Caco-2 (cell line): ENCODE measurements at regions not wholly inside any gene's neighbourhood (a gene's known extent, or its start where the extent isn't known, plus 50 kb on each side); places are given as distances from the start of the nearest gene placed in this dataset.

Experiments used
- BruUV-seq: library from RNA; stranded (reverse); fragments of 400-500 nt; replicated peaks from 2 replicates; lab custom pipeline; 2021; lab: Mats Ljungman, UMichigan
- CTCF ChIA-PET: fragments of 300-600 bp; sonication (Branson Sonifier 250); formaldehyde crosslinking; loops from one replicate; lab custom pipeline; 2022; ENCODE audit warnings: antibody characterized with exemption; lab: Charles Lee
- POLR2A ChIA-PET: fragments of 300-600 bp; sonication (Branson Sonifier 250); formaldehyde crosslinking; loops from one replicate; lab custom pipeline; 2022; ENCODE audit warnings: antibody characterized with exemption; lab: Charles Lee
- DNase-seq, 2 experiments: peaks; one replicate each; pipeline versions ENCODE4 v3.0.0 to v3.0.0-alpha.2; 2020 to 2022
- H3K27me3 ChIP-seq: replicated peaks from 2 replicates; pipeline ENCODE4 v1.6.0; 2011; ENCODE audit warnings: low read length; ENCODE audit not compliant: control insufficient read depth, insufficient read depth
- H3K36me3 ChIP-seq: 2 replicates; pipeline ENCODE4 v1.5.1; 2011; ENCODE audit warnings: low read length; ENCODE audit not compliant: control insufficient read depth, insufficient read depth
- H3K4me1 ChIP-seq: fragments of 250-450 bp; sonication (Bioruptor Pico); 2 replicates; pipeline ENCODE4 v1.5.1; 2020; ENCODE audit warnings: mild to moderate bottlenecking
- H3K4me3 ChIP-seq: 2 replicates; pipeline ENCODE4 v1.5.1; 2011; ENCODE audit warnings: low read depth, mild to moderate bottlenecking, control low read depth, low read length
- H3K9me3 ChIP-seq: fragments of 250-450 bp; sonication (Bioruptor Pico); 2 replicates; pipeline ENCODE4 v1.5.1; 2020; ENCODE audit warnings: mild to moderate bottlenecking, moderate library complexity
- H3K27ac Mint-ChIP-seq: one replicate; pipeline ENCODE4 v1.8.0; 2022; ENCODE audit warnings: mixed read lengths; ENCODE audit not compliant: unreplicated experiment
- H3K27me3 Mint-ChIP-seq: one replicate; pipeline ENCODE4 v1.8.0; 2022; ENCODE audit warnings: mixed read lengths; ENCODE audit not compliant: insufficient read depth, unreplicated experiment
- H3K36me3 Mint-ChIP-seq: one replicate; pipeline ENCODE4 v1.8.0; 2022; ENCODE audit warnings: mild to moderate bottlenecking, mixed read lengths; ENCODE audit not compliant: insufficient read depth, unreplicated experiment
- H3K4me1 Mint-ChIP-seq: one replicate; pipeline ENCODE4 v1.8.0; 2022; ENCODE audit warnings: low read depth, mixed read lengths; ENCODE audit not compliant: unreplicated experiment
- H3K4me3 Mint-ChIP-seq: one replicate; pipeline ENCODE4 v1.8.0; 2022; ENCODE audit warnings: mild to moderate bottlenecking, moderate library complexity, mixed read lengths; ENCODE audit not compliant: unreplicated experiment
- H3K9me3 Mint-ChIP-seq: one replicate; pipeline ENCODE4 v1.8.0; 2022; ENCODE audit warnings: mixed read lengths; ENCODE audit not compliant: unreplicated experiment
- CTCF ChIP-seq, 2 experiments: fragments of 200-600 bp in 1 of 2; IDR thresholded peaks; 1 replicate in 1 of 2; 2 replicates in 1 of 2; pipeline versions ENCODE4 v1.5.1 to v1.8.0; 2011 to 2022; ENCODE audit warnings: antibody characterized with exemption in 1 of 2, control low read depth in 1 of 2, inconsistent platforms in 1 of 2, low read depth in 1 of 2, low read length in 1 of 2, mild to moderate bottlenecking in 1 of 2, moderate library complexity in 1 of 2; ENCODE audit not compliant: insufficient read depth in 1 of 2, severe bottlenecking in 1 of 2, unreplicated experiment in 1 of 2
- intact Hi-C: fragments of 100-400 bp; cut with micrococcal nuclease; formaldehyde crosslinking; loops from one replicate; pipeline ENCODE4 v1.10.0; 2022; ENCODE audit not compliant: unreplicated experiment

GRCh38 chr7:54881816-54882520 lies 123.0 kb upstream of the SEC61G start:
- no peak for DNase-seq
- Mint-ChIP-seq H3K27me3 (no peaks in the 10 kb centered on the region), H3K4me3 (no peak overlapping the region), H3K9me3 (no peaks in the 10 kb centered on the region), H3K36me3 (no peaks in the 10 kb centered on the region), H3K27ac (peak overlapping the region; percentile 37), H3K4me1 (peaks cover 32% of the 10 kb centered on the region)
- H3K9me3 ChIP-seq: no peaks in the 10 kb centered on the region
- no peaks in the 10 kb centered on the region for H3K27me3 ChIP-seq
- ChIA-PET CTCF (interaction anchor here (0.6 kb wide), 1 partner anchor 274 kb away, joined by 5 read pairs; no protein-coding TSS in a partner anchor), POLR2A (no interaction called here)
- no TSS peak for BruUV-seq
- H3K36me3 ChIP-seq: no peaks in the 10 kb centered on the region
- intact Hi-C loops: loop anchor here (2.0 kb wide), 1 partner anchor 139 kb away; no protein-coding TSS in a partner anchor
- peaks cover 55% of the 10 kb centered on the region for H3K4me1 ChIP-seq
- H3K4me3 ChIP-seq: no peak overlapping the region
- no peak for TF ChIP-seq CTCF (IDR thresholded peaks at IDR 0.05; ENCODE audit: insufficient read depth in 1 of 2, low read depth in 1 of 2, low read length in 1 of 2, severe bottlenecking in 1 of 2, unreplicated experiment in 1 of 2)

GRCh38 chr7:54882694-54883093 lies 123.7 kb upstream of the SEC61G start:
- Histone ChIP-seq H3K9me3 (no peaks in the 10 kb centered on the region), H3K4me1 (peaks cover 55% of the 10 kb centered on the region)

GRCh38 chr7:54883576-54883975 lies 124.6 kb upstream of the SEC61G start:
- Histone ChIP-seq H3K27me3 (no peaks in the 10 kb centered on the region), H3K36me3 (no peaks in the 10 kb centered on the region), H3K9me3 (no peaks in the 10 kb centered on the region), H3K4me1 (peaks cover 47% of the 10 kb centered on the region), H3K4me3 (no peak overlapping the region)
- H3K4me3 Mint-ChIP-seq: no peak overlapping the region
- H3K27me3 Mint-ChIP-seq: no peaks in the 10 kb centered on the region
- no peaks in the 10 kb centered on the region for H3K36me3 Mint-ChIP-seq
- POLR2A ChIA-PET: no interaction called here
- H3K9me3 Mint-ChIP-seq: no peaks in the 10 kb centered on the region
- intact Hi-C loops: no loop called here
- no peak overlapping the region for H3K27ac Mint-ChIP-seq
- DNase-seq: no peak
- CTCF ChIA-PET: no interaction called here
- TF ChIP-seq CTCF (IDR thresholded peaks at IDR 0.05; ENCODE audit: insufficient read depth in 1 of 2, low read depth in 1 of 2, low read length in 1 of 2, severe bottlenecking in 1 of 2, unreplicated experiment in 1 of 2): no peak
- H3K4me1 Mint-ChIP-seq: peaks cover 32% of the 10 kb centered on the region
- BruUV-seq: no TSS peak

More at GRCh38 chr7:54882694-54883093, 123.7 kb upstream of the SEC61G start:
- Mint-ChIP-seq H3K4me1 (peaks cover 32% of the 10 kb centered on the region), H3K9me3 (no peaks in the 10 kb centered on the region), H3K4me3 (no peak overlapping the region), H3K36me3 (no peaks in the 10 kb centered on the region), H3K27ac (no peak overlapping the region), H3K27me3 (no peaks in the 10 kb centered on the region)
- no peaks in the 10 kb centered on the region for H3K27me3 ChIP-seq
- intact Hi-C loops: no loop called here
- no peak for DNase-seq
- TF ChIP-seq CTCF (IDR thresholded peaks at IDR 0.05; ENCODE audit: insufficient read depth in 1 of 2, low read depth in 1 of 2, low read length in 1 of 2, severe bottlenecking in 1 of 2, unreplicated experiment in 1 of 2): no peak
- POLR2A ChIA-PET: no interaction called here
- H3K4me3 ChIP-seq: no peak overlapping the region
- CTCF ChIA-PET: interaction anchor here (0.6 kb wide), 1 partner anchor 273 kb away, joined by 5 read pairs; no protein-coding TSS in a partner anchor
- BruUV-seq: no TSS peak
- H3K36me3 ChIP-seq: no peaks in the 10 kb centered on the region
